Coronary artery (tissue), 2 donors: ENCODE measurements at regions not wholly inside any gene's neighbourhood (a gene's known extent, or its start where the extent isn't known, plus 50 kb on each side); places are given as distances from the start of the nearest gene placed in this dataset.
"Not testable (repeated sequence)": the region's sequence is repeated elsewhere in the genome, so short reads cannot be mapped to it uniquely, and the experiment has no call there.

Source experiments
- DNase-seq: peaks from one replicate; pipeline ENCODE4 v3.0.0-alpha.2; 2017; ENCODE audit warnings: low spot score
- H3K27ac ChIP-seq, 2 donors: fragments of 200-600 bp; sonication (generic); one replicate each; pipeline ENCODE4 v1.5.1; 2016 to 2019
- H3K4me3 ChIP-seq: fragments of 200-600 bp; sonication (generic); 2 replicates; pipeline ENCODE4 v1.5.1; 2016; ENCODE audit warnings: mild to moderate bottlenecking, moderate library complexity
- TF ChIP-seq, protein P1 (sequence below): fragments of 200-600 bp; sonication (generic); IDR thresholded peaks from one replicate; pipeline ENCODE4 v1.5.1; 2019; ENCODE audit warnings: antibody characterized with exemption

DNA sequence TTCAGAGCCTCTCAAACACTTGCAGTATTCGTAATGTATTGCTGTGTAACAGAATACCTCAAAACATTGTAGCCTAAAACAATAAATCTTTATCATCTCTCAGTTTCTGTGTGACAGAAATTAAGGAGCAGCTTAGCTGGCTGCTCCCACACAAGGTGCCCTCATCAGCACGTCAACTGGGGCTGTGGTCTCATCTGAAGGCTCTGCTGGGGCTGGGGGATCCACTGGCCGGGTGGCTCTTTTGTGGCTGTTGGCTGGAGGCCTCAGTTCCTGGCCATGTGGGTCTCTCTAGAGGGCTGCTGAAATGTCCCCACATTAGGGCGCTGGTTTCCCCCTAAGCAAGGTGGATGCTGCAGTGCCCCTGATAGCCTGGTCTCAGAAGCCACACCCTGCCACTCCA is 113.4 kb upstream of the CIBAR2 start:
- TF ChIP-seq, protein P1, sequence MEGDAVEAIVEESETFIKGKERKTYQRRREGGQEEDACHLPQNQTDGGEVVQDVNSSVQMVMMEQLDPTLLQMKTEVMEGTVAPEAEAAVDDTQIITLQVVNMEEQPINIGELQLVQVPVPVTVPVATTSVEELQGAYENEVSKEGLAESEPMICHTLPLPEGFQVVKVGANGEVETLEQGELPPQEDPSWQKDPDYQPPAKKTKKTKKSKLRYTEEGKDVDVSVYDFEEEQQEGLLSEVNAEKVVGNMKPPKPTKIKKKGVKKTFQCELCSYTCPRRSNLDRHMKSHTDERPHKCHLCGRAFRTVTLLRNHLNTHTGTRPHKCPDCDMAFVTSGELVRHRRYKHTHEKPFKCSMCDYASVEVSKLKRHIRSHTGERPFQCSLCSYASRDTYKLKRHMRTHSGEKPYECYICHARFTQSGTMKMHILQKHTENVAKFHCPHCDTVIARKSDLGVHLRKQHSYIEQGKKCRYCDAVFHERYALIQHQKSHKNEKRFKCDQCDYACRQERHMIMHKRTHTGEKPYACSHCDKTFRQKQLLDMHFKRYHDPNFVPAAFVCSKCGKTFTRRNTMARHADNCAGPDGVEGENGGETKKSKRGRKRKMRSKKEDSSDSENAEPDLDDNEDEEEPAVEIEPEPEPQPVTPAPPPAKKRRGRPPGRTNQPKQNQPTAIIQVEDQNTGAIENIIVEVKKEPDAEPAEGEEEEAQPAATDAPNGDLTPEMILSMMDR = no peak
- no peak for DNase-seq
- no peak overlapping the region for H3K27ac ChIP-seq
- H3K4me3 ChIP-seq = no peak overlapping the region

DNA sequence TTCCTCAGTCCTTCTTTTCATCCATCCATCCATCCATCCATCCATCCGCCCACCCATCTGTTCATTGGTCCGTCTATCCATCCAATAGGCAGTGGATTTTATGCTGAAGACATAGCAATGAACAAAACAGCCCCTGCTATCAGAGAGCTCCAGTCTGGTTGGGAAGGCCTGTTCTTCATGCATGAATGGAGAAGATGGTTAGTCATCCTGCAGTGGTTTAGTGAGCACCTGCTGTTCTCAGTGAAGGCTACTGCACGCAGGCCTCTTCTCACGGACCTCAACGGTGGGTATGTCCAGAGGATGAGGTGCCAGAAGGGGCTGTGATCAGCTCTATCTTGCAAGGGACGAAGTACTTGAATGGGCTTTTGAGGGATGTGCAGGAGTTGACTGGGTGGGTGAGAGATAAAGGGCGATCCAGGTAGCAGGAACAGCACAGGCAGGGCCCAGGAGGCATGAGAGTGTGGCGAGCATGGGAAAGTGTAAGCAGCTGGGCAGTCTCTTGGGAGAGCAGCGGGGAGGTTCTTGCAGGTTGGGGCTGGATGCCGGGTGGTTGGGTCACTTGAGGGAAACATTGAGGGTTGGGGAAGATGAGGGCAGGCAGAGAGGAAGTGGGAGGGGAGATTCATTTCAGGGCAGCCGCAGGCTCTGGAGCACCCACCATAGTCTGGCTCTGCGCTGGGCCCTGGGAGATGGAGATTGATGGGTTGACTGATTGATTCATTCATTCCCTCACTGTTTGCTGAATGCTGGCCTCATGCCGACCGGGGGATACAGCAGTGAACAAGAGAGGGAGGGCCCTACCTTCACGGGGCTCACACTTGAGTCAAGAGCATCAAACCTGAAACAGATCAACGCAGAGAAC is 115.0 kb upstream of the CIBAR2 start:
- no peak for DNase-seq
- H3K4me3 ChIP-seq = no peak overlapping the region
- H3K27ac ChIP-seq = no peak overlapping the region
- TF ChIP-seq, protein P1 = no peak

DNA sequence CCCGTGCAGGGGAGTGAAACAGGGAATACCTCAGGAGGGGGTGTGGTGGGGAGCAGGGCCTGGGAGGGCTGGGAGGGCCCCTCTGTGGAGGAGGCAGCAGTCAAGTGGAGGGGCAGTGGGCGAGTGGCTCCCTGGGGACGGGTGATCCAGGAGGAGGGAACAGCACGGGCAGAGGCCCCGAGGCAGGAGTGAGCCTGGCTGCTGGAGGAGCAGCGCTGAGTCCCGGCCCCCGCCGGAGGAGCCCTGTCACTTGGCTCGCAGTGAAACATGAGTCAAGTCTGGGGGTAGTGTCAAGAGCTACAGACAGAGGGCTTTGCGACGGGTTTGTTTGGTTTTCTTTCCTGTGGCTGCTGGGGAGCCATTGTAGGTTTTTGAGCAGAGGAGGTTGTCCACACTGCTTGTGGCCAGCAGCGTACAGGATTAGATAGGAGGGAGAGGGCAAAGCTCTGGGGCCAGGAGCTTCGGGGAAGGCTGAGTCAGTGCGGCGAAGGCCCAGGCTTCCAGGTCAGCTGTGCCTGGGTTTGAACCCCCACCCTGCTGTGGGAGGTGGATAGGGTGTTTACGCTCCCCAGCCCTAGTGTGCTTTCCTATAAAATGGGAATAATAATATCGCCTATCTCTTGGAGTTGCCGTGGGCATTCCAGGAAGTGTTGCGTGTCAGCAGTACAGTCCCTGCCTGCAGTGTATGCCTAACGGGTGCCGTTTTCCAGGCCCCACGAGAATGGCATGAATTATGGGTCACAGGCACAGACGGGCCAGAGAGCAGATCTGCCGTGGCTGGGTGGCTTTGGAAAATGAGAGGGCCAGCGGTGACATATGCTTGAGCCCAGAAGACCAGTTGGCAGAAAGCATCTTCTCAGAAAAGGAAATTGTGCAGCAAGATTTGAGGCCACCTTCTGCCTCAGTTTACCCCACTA is 115.9 kb upstream of the CIBAR2 start:
- H3K27ac ChIP-seq = no peak overlapping the region
- H3K4me3 ChIP-seq = no peak overlapping the region
- TF ChIP-seq, protein P1 = no peak
- DNase-seq = no peak

DNA sequence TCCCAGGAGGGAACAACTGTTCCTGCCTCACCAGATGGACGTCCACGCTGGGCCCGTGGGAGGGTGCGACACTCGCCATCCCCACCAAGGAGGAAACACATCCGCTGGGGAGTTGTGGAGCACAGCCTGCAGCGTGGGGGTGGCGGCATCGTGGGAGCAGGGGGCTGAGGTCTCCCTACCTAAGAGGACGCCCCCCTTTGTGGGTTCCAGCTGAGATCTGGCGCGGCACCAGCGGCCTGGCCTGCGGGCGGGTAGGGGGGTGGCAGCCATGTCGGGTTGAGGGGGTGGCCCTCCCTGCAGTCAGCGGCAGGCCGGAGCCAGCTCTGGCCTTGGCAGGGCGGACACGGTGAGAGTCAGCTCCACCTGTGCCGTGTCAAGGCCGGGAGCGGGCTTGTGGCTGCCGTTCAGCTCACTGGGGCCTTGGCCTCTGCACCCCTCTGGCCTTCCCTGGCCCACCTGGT is 116.7 kb upstream of the CIBAR2 start:
- Histone ChIP-seq H3K27ac (no peak overlapping the region), H3K4me3 (no peak overlapping the region)
- no peak for DNase-seq
- TF ChIP-seq, protein P1 = no peak

DNA sequence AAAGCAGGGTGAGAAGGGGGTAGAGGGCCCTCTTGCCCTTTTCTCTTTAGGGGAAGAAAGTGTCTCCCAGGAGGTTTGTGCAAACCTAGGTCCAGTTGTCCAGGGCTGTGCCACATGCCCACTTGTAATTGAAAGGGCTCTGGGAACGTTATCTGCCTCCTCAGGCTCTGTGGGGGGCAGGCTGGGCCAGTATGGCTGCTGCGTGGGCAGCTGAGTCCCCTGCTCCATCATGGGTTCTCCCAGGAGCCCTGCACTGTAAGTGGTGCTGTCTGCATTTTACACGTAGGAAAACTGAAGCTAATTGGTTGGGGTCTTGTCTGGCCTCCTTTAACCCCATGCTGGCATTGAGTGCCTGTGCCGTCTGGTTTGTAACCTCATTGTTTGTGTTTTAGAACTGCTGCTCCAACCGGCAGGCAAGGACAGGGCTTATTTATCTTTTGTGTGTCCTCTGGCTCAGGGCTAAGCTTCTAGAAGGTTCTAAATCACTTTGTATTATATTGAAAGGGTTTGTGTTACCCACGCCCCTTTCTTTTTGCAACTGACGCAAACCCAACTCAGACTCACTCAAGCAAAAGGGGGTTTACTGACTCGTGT is 117.7 kb upstream of the CIBAR2 start:
- Histone ChIP-seq H3K4me3 (no peak overlapping the region), H3K27ac (no peak overlapping the region)
- TF ChIP-seq, protein P1 = no peak
- no peak for DNase-seq

DNA sequence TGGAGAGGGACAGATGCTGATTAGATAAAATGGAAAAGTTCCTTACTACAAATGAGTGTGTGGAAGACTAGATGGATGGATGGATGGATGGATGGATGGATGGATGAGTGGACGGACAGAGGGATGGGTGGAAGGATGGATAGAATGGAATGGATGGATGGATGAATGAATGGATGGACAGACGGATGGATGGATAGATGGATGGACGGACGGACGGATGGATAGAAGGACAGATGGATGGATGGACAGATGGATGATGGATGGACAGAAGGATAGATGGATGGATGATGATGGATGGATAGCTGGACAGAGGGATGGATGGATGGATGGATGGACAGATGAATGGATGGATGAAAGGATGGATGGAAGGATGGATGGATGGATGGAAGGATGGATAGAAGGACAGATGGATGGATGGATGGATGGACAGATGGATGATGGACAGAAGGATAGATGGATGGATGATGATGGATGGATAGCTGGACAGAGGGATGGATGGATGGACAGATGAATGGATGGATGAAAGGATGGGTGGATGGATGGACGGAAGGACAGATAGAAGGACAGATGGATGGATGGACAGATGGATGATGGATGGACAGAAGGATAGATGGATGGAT is 118.6 kb upstream of the CIBAR2 start:
- H3K27ac ChIP-seq, DNase-seq, H3K4me3 ChIP-seq: not testable (repeated sequence)

DNA sequence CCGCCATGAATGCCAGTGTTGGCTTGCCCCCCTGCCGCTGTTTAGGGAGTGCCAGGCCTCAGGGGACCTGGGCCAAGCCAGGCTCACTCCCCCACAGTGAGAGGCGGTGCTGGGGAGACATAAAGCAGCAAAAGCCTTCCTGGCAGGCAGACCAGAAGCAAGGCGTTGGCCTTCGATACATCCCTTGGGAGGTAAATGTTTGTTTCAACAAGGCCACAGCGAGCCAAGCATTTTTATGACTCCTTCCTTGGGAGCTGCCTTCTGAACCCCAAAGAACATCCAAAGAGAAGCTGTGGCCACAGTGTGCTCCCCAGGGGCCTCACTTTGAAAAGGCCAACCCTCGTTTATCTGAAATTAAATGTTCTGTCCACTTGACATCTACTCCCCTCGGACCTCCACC is 119.7 kb upstream of the CIBAR2 start:
- peak overlapping the region in 1 of 2 donors; percentile 64 for H3K27ac ChIP-seq
- TF ChIP-seq, protein P1 = no peak
- DNase-seq = no peak
- no peak overlapping the region for H3K4me3 ChIP-seq
